ENCODE measurements at regions not wholly inside any gene's neighbourhood (a gene's known extent, or its start where the extent isn't known, plus 50 kb on each side); places are given as distances from the start of the nearest gene placed in this dataset.
"Not testable (repeated sequence)": the region's sequence is repeated elsewhere in the genome, so short reads cannot be mapped to it uniquely, and the experiment has no call there.

- peak overlapping the region; percentile 44 for H3K4me3 ChIP-seq (ENCODE audit: low read depth, low read length)
- DNase-seq (ENCODE audit: low read depth), result peak; percentile 83
- TF ChIP-seq CTCF (IDR thresholded peaks at IDR 0.05; ENCODE audit: low read depth, low read length) (no peak), POLR2A (IDR thresholded peaks at IDR 0.05; ENCODE audit: extremely low read depth, insufficient read length) (no peak), MAX (IDR thresholded peaks at IDR 0.05; ENCODE audit: low read depth, low read length) (no peak; the same call in 1 of the 2 replicates), MYC (IDR thresholded peaks at IDR 0.05; ENCODE audit: low read depth, low read length) (peak; percentile 49; the same call in 1 of the 2 replicates)
Measured at GRCh38 chr5:163914910-163915309, 409.5 kb downstream of the MAT2B start.

- TF ChIP-seq MYC (IDR thresholded peaks at IDR 0.05; ENCODE audit: low read depth, low read length), result peak; percentile 36; the same call in 1 of the 2 replicates
- no peak for TF ChIP-seq CTCF (IDR thresholded peaks at IDR 0.05; ENCODE audit: low read depth, low read length)
- peak; percentile 37; the same call in 1 of the 2 replicates for TF ChIP-seq MAX (IDR thresholded peaks at IDR 0.05; ENCODE audit: low read depth, low read length)
- H3K4me3 ChIP-seq (ENCODE audit: low read depth, low read length), result peak overlapping the region; percentile 54
- DNase-seq (ENCODE audit: low read depth), result peak; percentile 89
Measured at GRCh38 chr5:163915481-163915961, 410.1 kb downstream of the MAT2B start.

- DNase-seq (ENCODE audit: low read depth), result peak; percentile 95
- TF ChIP-seq MAX (IDR thresholded peaks at IDR 0.05; ENCODE audit: low read depth, low read length) (0 out of 2 replicates have a peak, but pooled peaks have one; percentile 5), MYC (IDR thresholded peaks at IDR 0.05; ENCODE audit: low read depth, low read length) (no peak), CTCF (IDR thresholded peaks at IDR 0.05; ENCODE audit: low read depth, low read length) (no peak), POLR2A (IDR thresholded peaks at IDR 0.05; ENCODE audit: extremely low read depth, insufficient read length) (no peak)
Measured at GRCh38 chr5:163916376-163916775, 411.0 kb downstream of the MAT2B start.

GRCh38 chr5:163916861-163917260 lies 411.4 kb downstream of the MAT2B start:
- TF ChIP-seq MYC (IDR thresholded peaks at IDR 0.05; ENCODE audit: low read depth, low read length), result no peak
- no peak for TF ChIP-seq CTCF (IDR thresholded peaks at IDR 0.05; ENCODE audit: low read depth, low read length)
- TF ChIP-seq POLR2A (IDR thresholded peaks at IDR 0.05; ENCODE audit: extremely low read depth, insufficient read length), result no peak
- no peak; the same call in 1 of the 2 replicates for TF ChIP-seq MAX (IDR thresholded peaks at IDR 0.05; ENCODE audit: low read depth, low read length)
- H3K4me3 ChIP-seq (ENCODE audit: low read depth, low read length), result peak overlapping the region; percentile 19
- peak; percentile 77 for DNase-seq (ENCODE audit: low read depth)

More at GRCh38 chr5:163916376-163916775, 411.0 kb downstream of the MAT2B start:
- H3K4me3 ChIP-seq (ENCODE audit: low read depth, low read length), result peak overlapping the region; percentile 54

GRCh38 chr5:163917747-163918146 lies 412.3 kb downstream of the MAT2B start:
- no peak for TF ChIP-seq POLR2A (IDR thresholded peaks at IDR 0.05; ENCODE audit: extremely low read depth, insufficient read length)
- TF ChIP-seq MYC (IDR thresholded peaks at IDR 0.05; ENCODE audit: low read depth, low read length), result no peak
- no peak for TF ChIP-seq MAX (IDR thresholded peaks at IDR 0.05; ENCODE audit: low read depth, low read length)
- H3K4me3 ChIP-seq (ENCODE audit: low read depth, low read length), result no peak overlapping the region
- peak; percentile 16 for DNase-seq (ENCODE audit: low read depth)

GRCh38 chr5:163934990-163935389 lies 429.6 kb downstream of the MAT2B start:
- not testable (repeated sequence) for H3K4me3 ChIP-seq (ENCODE audit: low read depth, low read length); DNase-seq (ENCODE audit: low read depth)

GRCh38 chr5:163938595-163938994 lies 433.2 kb downstream of the MAT2B start:
- DNase-seq (ENCODE audit: low read depth), result peak; percentile 91
- no peak overlapping the region for H3K4me3 ChIP-seq (ENCODE audit: low read depth, low read length)
- TF ChIP-seq MAX (IDR thresholded peaks at IDR 0.05; ENCODE audit: low read depth, low read length) (no peak), POLR2A (IDR thresholded peaks at IDR 0.05; ENCODE audit: extremely low read depth, insufficient read length) (no peak), MYC (IDR thresholded peaks at IDR 0.05; ENCODE audit: low read depth, low read length) (no peak)

All from NB4 (cell line).